NCI-H446 (cell line): ENCODE measurements at regions not wholly inside any gene's neighbourhood (a gene's known extent, or its start where the extent isn't known, plus 50 kb on each side); places are given as distances from the start of the nearest gene placed in this dataset.
"Not testable (repeated sequence)": the region's sequence is repeated elsewhere in the genome, so short reads cannot be mapped to it uniquely, and the experiment has no call there.

Source experiments
- DNase-seq, 2 experiments: peaks; one replicate each; lab custom pipeline; 2025; lab: John Stamatoyannopoulos, UW

GRCh38 chr5:145110181-145110580 is 725.0 kb downstream of the PRELID2 start:
- DNase-seq: no peak

DNA sequence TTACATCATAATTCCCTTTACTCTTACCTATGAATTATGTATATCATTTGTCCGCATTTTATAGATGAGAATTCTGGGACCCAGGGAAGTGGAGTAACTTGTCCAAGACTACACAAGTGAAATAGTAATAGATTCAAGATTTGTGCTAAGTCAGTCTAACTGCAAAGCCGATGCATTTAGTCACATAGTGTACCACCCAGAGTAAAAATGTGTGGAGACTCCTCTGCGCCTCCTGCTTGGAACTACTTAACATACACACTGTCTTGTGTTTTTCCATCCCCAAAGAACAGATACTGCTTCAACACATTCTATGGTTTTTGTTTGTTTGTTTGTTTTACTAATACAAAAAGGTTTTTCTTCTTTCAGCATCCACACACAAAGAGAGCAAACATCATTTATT is 729.8 kb downstream of the PRELID2 start:
- DNase-seq: no peak

DNA sequence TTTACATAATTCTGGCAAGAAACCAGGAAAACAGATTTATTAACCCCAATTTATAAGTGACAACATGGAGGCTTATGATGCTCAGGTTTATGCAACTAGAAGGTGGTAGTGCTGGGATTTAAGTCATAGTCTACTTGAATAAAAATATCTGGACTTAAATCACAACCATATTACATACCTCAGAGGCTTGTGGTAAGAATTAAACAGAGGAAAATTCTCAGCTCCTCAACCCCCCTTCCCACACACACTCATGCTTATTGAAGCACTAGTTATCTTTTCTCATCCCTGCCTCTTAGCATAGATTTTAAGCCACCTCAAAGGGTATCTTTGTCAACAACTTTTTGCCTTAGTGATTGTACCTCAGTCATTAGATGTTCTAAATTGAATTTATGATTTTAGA is 731.0 kb downstream of the PRELID2 start:
- DNase-seq: no peak

DNA sequence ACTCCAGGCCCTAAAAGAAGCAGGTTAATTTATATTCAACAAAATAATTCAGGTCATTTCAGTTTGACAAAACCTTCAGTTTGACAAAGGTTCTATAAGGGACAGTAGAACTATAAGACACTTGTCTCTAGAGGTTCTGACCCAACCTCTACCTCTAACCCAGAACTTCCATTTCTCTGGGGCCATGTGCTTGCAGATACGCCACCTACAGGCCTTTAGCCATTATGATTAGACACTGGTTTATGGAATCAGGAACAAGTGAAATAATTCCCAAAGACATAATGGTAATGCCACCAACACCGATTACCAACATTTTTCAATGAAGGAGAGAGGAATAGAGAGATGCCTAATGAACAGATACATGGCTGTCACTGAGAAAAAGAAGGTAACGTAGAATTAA is 733.9 kb downstream of the PRELID2 start:
- no peak for DNase-seq

DNA sequence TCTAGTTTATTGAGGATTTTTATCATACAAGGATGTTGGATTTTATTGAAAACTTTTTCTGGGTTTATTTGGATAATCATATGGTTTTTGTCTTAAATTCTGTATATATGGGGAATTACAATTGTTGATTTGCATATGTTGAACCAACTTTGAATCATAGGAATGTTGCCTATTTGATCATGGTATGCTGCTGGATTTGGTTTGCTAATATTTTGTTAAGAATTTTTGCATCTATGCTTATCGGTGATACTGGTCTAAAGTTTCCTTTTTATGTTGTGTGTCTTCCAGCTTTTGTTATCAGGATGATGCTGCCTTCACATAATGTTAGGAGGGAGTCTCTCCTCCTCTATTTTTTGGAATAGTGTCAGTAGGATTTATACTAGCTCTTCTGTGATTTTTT is 745.0 kb downstream of the PRELID2 start:
- DNase-seq: no peak

GRCh38 chr5:145084834-145085233 is 750.3 kb downstream of the PRELID2 start:
- DNase-seq: no peak

DNA sequence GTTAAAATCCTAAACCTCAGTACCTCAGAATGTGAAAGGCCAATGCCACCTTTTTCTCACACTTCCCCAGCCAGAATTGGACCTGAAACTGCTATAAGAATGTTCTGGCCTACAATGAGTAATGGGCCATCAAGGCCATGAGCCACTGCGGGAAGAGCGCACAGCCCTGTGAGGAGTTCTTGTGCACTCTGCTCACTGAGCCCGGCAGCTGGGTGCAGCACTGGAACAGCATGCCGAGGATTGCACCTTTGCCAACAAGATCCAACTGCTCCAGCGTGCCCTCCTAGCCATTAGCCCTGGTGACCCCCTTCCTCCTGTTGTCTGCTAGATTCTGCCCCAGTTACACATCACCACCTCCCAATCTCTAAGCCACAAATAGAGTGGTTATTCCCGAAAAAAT is 758.1 kb downstream of the PRELID2 start:
- DNase-seq: no peak

DNA sequence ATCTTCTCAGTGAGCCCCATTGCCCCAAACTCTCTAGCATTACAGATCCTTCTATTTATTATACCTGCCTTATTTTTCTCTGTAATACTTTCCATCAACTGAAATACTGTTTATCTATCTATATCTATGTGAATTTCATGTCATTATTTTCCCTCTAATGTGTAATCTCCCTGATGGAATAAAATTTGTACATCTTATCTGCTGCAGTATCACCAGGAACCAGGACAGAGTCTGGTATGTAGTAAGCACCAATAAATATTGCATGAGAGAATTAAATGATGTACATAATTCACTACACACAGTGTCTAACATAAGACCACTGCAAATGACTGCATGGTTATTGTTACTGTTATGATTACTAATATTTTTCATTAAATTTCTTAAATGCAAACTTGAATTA is 759.1 kb downstream of the PRELID2 start:
- no peak for DNase-seq

- DNase-seq: peak in 1 of 2 experiments; percentile 49
Measured at GRCh38 chr5:145072889-145073288, 762.3 kb downstream of the PRELID2 start.

DNA sequence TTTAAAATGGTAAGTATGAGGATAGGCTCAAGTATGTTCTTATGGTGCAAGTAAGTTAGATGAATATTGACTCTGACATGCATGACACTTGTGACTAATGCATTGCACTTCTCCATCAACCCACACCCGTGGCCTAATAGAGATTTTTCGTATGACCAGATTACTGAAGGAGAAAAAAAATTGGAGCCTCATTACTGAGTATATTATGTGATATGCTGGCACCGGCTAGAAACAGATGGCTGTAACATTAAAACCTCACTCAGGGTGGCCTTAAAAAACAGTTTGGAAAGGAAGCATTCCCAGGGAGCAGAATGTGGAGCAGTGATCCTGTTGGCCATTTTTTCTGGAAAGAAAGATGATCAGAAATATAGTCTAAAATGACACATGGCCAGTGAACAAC is 766.4 kb downstream of the PRELID2 start:
- peak in 1 of 2 experiments; percentile 56 for DNase-seq

DNA sequence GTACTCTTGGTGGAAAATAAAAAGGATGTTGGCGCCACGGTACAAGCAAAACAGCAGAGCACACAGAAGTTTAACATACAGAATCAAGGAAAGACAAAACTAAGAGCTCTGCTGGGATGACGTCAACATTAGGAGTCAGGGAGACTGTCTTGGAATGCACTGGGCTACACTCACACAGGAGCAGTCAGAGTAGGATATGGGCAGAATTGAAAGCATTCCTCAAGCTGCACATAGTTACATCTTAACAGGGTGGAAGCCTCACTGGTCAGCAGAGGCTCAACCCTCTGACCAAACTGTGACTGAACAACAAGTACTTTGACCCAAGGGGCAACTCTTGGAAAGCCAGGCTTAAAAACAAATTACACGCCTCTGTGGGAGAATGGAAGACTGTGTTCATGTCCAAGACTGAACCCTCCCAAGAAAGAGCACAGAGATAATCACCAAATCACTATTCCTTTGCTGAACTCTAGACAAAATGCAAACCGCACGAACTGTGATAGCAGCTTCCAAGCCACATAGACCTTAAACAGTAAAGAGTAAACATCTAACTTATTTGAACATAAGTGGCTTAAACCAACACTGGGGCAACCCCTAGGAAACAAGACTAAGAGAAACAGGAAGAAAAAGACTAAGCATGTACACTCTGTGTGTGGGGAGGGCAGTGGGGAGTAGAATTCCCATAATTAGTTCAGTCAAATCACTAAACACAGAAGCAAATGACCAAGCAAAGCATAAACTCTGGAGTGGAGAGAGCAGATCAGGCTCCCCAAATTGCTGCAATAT is 772.7 kb downstream of the PRELID2 start:
- DNase-seq: no peak

DNA sequence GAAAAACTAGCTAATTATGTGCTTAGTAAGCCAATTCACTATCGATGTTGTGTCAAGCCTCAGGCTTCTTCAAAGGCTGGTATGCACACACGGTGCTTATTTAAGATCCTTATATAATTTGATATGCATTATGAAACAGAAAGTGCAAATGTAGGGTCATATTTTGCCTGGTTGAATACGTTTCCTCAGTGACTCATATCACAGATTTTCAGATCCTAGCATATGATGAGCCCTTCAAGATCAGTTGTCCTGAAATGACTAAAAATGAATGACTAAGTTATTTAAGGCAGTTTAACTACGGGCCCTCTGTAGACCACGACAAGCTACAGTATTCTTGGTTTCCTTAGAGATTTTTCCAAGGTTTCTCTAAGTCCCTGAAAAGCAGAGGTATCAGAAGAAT is 778.3 kb downstream of the PRELID2 start:
- DNase-seq: no peak

DNA sequence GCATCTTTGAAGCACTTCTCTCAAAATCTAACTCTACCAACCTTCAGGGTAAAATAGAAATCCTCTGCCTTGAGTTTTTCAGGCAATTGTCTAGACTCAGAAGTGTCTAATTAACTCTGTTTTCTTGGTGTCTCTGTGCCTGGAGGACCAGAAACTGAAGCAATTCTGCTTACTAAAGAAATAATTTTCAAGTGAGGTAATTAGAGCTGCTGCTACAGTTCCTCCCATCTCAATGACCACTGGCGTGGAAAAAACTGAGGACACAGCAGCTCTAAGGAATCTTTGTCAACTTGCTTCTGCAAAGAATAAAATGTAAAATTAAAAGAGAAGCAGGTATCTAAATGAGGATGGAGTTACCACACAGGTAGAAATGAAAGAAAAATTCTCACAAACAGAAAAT is 785.0 kb downstream of the PRELID2 start:
- DNase-seq: no peak

DNA sequence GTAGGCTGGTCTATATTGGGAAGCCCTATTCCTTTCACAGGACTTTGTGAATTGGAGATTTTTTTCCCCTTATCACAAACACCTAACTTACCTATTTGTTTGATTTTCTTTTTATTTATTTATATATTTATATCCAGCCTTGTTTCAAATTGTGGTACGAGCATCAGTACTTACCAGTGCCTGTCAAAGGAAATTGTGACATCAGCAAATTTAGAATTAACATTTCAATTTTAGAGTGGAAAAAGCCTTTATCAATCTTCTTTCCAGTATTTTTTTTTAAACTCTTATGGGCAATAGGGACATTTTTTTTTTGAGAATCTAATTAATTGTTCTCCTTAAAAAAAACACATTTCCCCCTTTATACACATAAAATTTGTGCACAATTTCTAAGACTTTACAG is 790.2 kb downstream of the PRELID2 start:
- no peak for DNase-seq

GRCh38 chr5:145028626-145029025 is 806.5 kb downstream of the PRELID2 start:
- no peak for DNase-seq

DNA sequence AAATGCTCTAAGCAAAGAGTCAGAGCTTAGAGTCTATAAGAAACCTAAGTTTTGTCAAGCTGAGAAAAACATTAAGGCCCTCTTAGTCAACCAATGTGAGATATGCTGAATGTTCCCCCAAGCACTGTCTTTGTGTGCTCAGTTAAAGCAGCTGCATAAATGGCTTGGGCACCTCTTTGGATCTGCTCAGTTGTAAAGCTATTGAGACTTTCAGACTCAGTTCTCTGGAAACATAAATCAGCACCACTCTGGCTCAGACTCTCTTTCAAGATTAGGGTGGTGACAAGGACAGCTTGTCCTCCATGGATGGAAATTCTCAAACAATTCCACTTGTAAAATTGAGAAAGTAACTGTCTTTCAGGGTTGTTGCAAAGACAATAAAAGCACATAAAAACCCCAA is 807.9 kb downstream of the PRELID2 start:
- no peak for DNase-seq

- no peak for DNase-seq
Measured at GRCh38 chr5:145025775-145026174, 809.4 kb downstream of the PRELID2 start.

GRCh38 chr5:145015146-145015545 is 820.0 kb downstream of the PRELID2 start:
- no peak for DNase-seq

DNA sequence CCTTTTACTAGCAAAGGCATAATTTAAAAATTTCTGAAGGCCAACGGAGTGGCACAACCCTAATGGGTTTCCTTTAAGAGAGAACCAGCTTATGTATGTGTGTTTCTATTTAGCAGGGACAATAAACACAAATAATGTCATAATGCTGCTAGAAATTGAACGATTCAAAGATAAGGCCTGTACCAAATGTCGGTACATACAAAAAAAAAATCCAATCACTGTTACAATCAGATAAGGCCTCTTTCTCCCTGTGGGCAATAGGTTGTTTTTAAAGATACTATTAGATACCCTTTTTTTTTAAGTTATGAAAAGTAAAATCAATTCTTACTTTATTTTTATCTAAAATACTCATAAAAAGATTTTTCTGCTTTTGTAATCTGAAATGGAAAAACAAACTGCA is 821.0 kb downstream of the PRELID2 start:
- DNase-seq: no peak

GRCh38 chr5:145010834-145011233 is 824.3 kb downstream of the PRELID2 start:
- no peak for DNase-seq

DNA sequence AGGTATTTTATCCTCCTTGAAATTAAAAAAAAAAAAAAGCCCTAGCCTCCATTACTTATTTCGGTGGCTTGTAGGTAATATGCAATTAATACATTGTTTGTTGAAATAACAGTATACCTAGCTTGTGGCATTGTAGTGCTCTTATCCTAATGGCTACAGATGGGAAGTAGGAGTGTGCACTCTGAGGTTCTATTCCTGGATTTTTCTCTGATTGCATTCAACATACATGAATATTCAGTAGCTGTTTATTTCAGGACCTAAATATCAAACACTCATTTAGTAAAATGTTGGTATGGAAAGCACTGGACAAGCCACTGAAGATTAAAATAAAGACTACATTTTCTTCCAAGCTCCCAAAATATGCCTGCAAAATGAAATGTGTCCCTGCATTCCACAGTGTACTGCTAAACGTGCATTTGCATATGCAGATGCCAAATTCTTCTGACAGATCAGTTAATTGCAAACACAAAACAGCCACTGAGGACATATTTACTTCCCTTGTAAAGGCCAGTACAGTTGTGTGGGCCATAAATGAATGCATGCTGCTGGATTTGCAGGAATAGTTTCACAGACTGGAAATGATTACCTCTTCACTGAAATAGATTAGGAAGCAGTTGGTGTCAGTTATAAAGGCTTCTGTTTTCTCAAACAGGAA is 826.1 kb downstream of the PRELID2 start:
- no peak for DNase-seq

DNA sequence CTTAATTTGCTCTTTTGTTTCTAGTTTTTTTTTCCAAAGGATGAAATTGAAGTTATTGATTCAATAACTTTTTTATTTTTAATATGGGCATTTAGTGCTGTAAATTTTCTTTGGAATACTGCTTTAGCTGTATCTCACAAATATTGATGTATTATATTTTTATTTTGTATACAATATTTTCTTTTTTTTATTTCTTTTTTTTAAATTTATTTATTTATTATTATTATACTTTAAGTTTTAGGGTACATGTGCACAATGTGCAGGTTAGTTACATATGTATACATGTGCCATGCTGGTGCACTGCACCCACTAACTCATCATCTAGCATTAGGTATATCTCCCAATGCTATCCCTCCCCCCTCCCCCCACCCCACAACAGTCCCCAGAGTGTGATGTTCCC is 823.7 kb downstream of the KCTD16 start:
- DNase-seq: not testable (repeated sequence)

GRCh38 chr5:144983101-144983500 is 812.4 kb downstream of the KCTD16 start:
- DNase-seq: no peak
